ENCODE measurements at regions not wholly inside any gene's neighbourhood (a gene's known extent, or its start where the extent isn't known, plus 50 kb on each side); places are given as distances from the start of the nearest gene placed in this dataset.

GRCh38 chr6:110558575-110558974 lies 82.2 kb upstream of the SLC22A16 start:
- no peak for DNase-seq
- no peak overlapping the region for H3K4me3 ChIP-seq (ENCODE audit: insufficient read depth, low read depth, low read length)
- H3K36me3 ChIP-seq (replicated peaks; ENCODE audit: control insufficient read depth, insufficient read depth, low read length): no peaks in the 10 kb centered on the region
- no peaks in the 10 kb centered on the region for H3K27me3 ChIP-seq (ENCODE audit: control insufficient read depth, insufficient read depth, low read length)

- no peak overlapping the region for H3K4me3 ChIP-seq (ENCODE audit: insufficient read depth, low read depth, low read length)
- no peaks in the 10 kb centered on the region for H3K36me3 ChIP-seq (replicated peaks; ENCODE audit: control insufficient read depth, insufficient read depth, low read length)
- no peak for DNase-seq
- no peaks in the 10 kb centered on the region for H3K27me3 ChIP-seq (ENCODE audit: control insufficient read depth, insufficient read depth, low read length)
Measured at GRCh38 chr6:110557199-110557598, 80.8 kb upstream of the SLC22A16 start.

- DNase-seq: no peak
- H3K27me3 ChIP-seq (ENCODE audit: control insufficient read depth, insufficient read depth, low read length): no peaks in the 10 kb centered on the region
- no peak overlapping the region for H3K4me3 ChIP-seq (ENCODE audit: insufficient read depth, low read depth, low read length)
- H3K36me3 ChIP-seq (replicated peaks; ENCODE audit: control insufficient read depth, insufficient read depth, low read length): no peaks in the 10 kb centered on the region
Measured at GRCh38 chr6:110556317-110557110, 80.1 kb upstream of the SLC22A16 start.

- Histone ChIP-seq H3K27me3 (ENCODE audit: control insufficient read depth, insufficient read depth, low read length) (no peaks in the 10 kb centered on the region), H3K36me3 (replicated peaks; ENCODE audit: control insufficient read depth, insufficient read depth, low read length) (no peaks in the 10 kb centered on the region), H3K4me3 (ENCODE audit: insufficient read depth, low read depth, low read length) (no peak overlapping the region)
- no peak for DNase-seq
Measured at GRCh38 chr6:110554966-110555460, 78.6 kb upstream of the SLC22A16 start.

- H3K27me3 ChIP-seq (ENCODE audit: control insufficient read depth, insufficient read depth, low read length): no peaks in the 10 kb centered on the region
Measured at GRCh38 chr6:110554441-110554840, 78.0 kb upstream of the SLC22A16 start.

GRCh38 chr6:110552901-110553641 lies 76.7 kb upstream of the SLC22A16 start:
- Histone ChIP-seq H3K4me3 (ENCODE audit: insufficient read depth, low read depth, low read length) (no peak overlapping the region), H3K27me3 (ENCODE audit: control insufficient read depth, insufficient read depth, low read length) (no peaks in the 10 kb centered on the region), H3K36me3 (replicated peaks; ENCODE audit: control insufficient read depth, insufficient read depth, low read length) (no peaks in the 10 kb centered on the region)
- DNase-seq: no peak

More at GRCh38 chr6:110554441-110554840, 78.0 kb upstream of the SLC22A16 start:
- DNase-seq: no peak
- Histone ChIP-seq H3K36me3 (replicated peaks; ENCODE audit: control insufficient read depth, insufficient read depth, low read length) (no peaks in the 10 kb centered on the region), H3K4me3 (ENCODE audit: insufficient read depth, low read depth, low read length) (no peak overlapping the region)

- Histone ChIP-seq H3K27me3 (ENCODE audit: control insufficient read depth, insufficient read depth, low read length) (no peaks in the 10 kb centered on the region), H3K4me3 (ENCODE audit: insufficient read depth, low read depth, low read length) (no peak overlapping the region), H3K36me3 (replicated peaks; ENCODE audit: control insufficient read depth, insufficient read depth, low read length) (no peaks in the 10 kb centered on the region)
- DNase-seq: no peak
Measured at GRCh38 chr6:110552076-110552475, 75.7 kb upstream of the SLC22A16 start.

- no peak overlapping the region for H3K4me3 ChIP-seq (ENCODE audit: insufficient read depth, low read depth, low read length)
Measured at GRCh38 chr6:110551088-110551487, 74.7 kb upstream of the SLC22A16 start.

GRCh38 chr6:110550353-110550752 lies 73.9 kb upstream of the SLC22A16 start:
- peak; percentile 26 for DNase-seq
- Histone ChIP-seq H3K27me3 (ENCODE audit: control insufficient read depth, insufficient read depth, low read length) (no peaks in the 10 kb centered on the region), H3K36me3 (replicated peaks; ENCODE audit: control insufficient read depth, insufficient read depth, low read length) (no peaks in the 10 kb centered on the region), H3K4me3 (ENCODE audit: insufficient read depth, low read depth, low read length) (no peak overlapping the region)

More at GRCh38 chr6:110551088-110551487, 74.7 kb upstream of the SLC22A16 start:
- Histone ChIP-seq H3K36me3 (replicated peaks; ENCODE audit: control insufficient read depth, insufficient read depth, low read length) (no peaks in the 10 kb centered on the region), H3K27me3 (ENCODE audit: control insufficient read depth, insufficient read depth, low read length) (no peaks in the 10 kb centered on the region)
- DNase-seq: no peak

- Histone ChIP-seq H3K27me3 (ENCODE audit: control insufficient read depth, insufficient read depth, low read length) (no peaks in the 10 kb centered on the region), H3K36me3 (replicated peaks; ENCODE audit: control insufficient read depth, insufficient read depth, low read length) (no peaks in the 10 kb centered on the region), H3K4me3 (ENCODE audit: insufficient read depth, low read depth, low read length) (no peak overlapping the region)
- peak; percentile 23 for DNase-seq
Measured at GRCh38 chr6:110549277-110549676, 72.9 kb upstream of the SLC22A16 start.

GRCh38 chr6:110548110-110548847 lies 71.9 kb upstream of the SLC22A16 start:
- no peak overlapping the region for H3K4me3 ChIP-seq (ENCODE audit: insufficient read depth, low read depth, low read length)
- DNase-seq: no peak
- H3K36me3 ChIP-seq (replicated peaks; ENCODE audit: control insufficient read depth, insufficient read depth, low read length): no peaks in the 10 kb centered on the region
- no peaks in the 10 kb centered on the region for H3K27me3 ChIP-seq (ENCODE audit: control insufficient read depth, insufficient read depth, low read length)

GRCh38 chr6:110547266-110547964 lies 71.0 kb upstream of the SLC22A16 start:
- H3K4me3 ChIP-seq (ENCODE audit: insufficient read depth, low read depth, low read length): no peak overlapping the region
- H3K36me3 ChIP-seq (replicated peaks; ENCODE audit: control insufficient read depth, insufficient read depth, low read length): no peaks in the 10 kb centered on the region
- no peak for DNase-seq
- no peaks in the 10 kb centered on the region for H3K27me3 ChIP-seq (ENCODE audit: control insufficient read depth, insufficient read depth, low read length)

- H3K36me3 ChIP-seq (replicated peaks; ENCODE audit: control insufficient read depth, insufficient read depth, low read length): no peaks in the 10 kb centered on the region
- DNase-seq: no peak
- H3K4me3 ChIP-seq (ENCODE audit: insufficient read depth, low read depth, low read length): no peak overlapping the region
- no peaks in the 10 kb centered on the region for H3K27me3 ChIP-seq (ENCODE audit: control insufficient read depth, insufficient read depth, low read length)
Measured at GRCh38 chr6:110545081-110545872, 68.9 kb upstream of the SLC22A16 start.
